Keratinocyte (primary cell): ENCODE measurements at regions not wholly inside any gene's neighbourhood (a gene's known extent, or its start where the extent isn't known, plus 50 kb on each side); places are given as distances from the start of the nearest gene placed in this dataset.

Experiments
- DNase-seq: peaks from one replicate; pipeline ENCODE4 v3.0.0-alpha.2; 2011; ENCODE audit warnings: low read depth, missing footprints, low spot score
- FAIRE-seq: peaks from 2 replicates; lab custom pipeline; 2011; peaks lifted over from hg19 to GRCh38; lab: Jason Lieb, UNC
- H2AFZ ChIP-seq: 2 replicates; pipeline ENCODE4 v1.6.0; 2012; ENCODE audit warnings: low read length, control low read depth, inconsistent platforms; ENCODE audit not compliant: control insufficient read depth
- H3K27ac ChIP-seq: 2 replicates; pipeline ENCODE4 v1.5.1; 2011; ENCODE audit warnings: low read length; ENCODE audit not compliant: control insufficient read depth, insufficient read depth
- H3K27me3 ChIP-seq: 3 replicates; pipeline ENCODE4 v1.6.0; 2011; ENCODE audit warnings: low read length; ENCODE audit not compliant: control insufficient read depth, insufficient read depth; ENCODE audit errors: extremely low read depth
- H3K36me3 ChIP-seq, 2 experiments: 2 replicates in 1 of 2; 3 replicates in 1 of 2; pipeline ENCODE4 v1.5.1; 2011; ENCODE audit warnings: low read length in 2 of 2, mild to moderate bottlenecking in 1 of 2; ENCODE audit not compliant: control insufficient read depth in 2 of 2, insufficient read depth in 2 of 2; ENCODE audit errors: extremely low read depth in 1 of 2
- H3K4me1 ChIP-seq: 3 replicates; pipeline ENCODE4 v1.5.1; 2011; ENCODE audit warnings: low read length; ENCODE audit not compliant: control insufficient read depth, insufficient read depth; ENCODE audit errors: extremely low read depth
- H3K4me2 ChIP-seq: 3 replicates; pipeline ENCODE4 v1.6.0; 2011; ENCODE audit warnings: low read depth, low read length; ENCODE audit not compliant: control insufficient read depth, insufficient read depth; ENCODE audit errors: extremely low read depth
- H3K4me3 ChIP-seq, 3 experiments: fragments of 200-600 bp in 1 of 3; sonication (generic) in 1 of 3; 2 replicates in 2 of 3; 3 replicates in 1 of 3; pipeline ENCODE4 v1.5.1; 2011 to 2016; ENCODE audit warnings: low read length in 3 of 3, mild to moderate bottlenecking in 3 of 3, control low read depth in 2 of 3, inconsistent platforms in 1 of 3, low read depth in 1 of 3, mixed read lengths in 1 of 3, mixed run types in 1 of 3, moderate library complexity in 1 of 3; ENCODE audit not compliant: control insufficient read depth in 2 of 3, insufficient read depth in 2 of 3; ENCODE audit errors: extremely low read depth in 1 of 3
- H3K79me2 ChIP-seq: 2 replicates; pipeline ENCODE4 v1.6.0; 2012; ENCODE audit warnings: low read length; ENCODE audit not compliant: control insufficient read depth, insufficient read depth
- H3K9ac ChIP-seq: 3 replicates; pipeline ENCODE4 v1.6.0; 2011; ENCODE audit warnings: low read length; ENCODE audit not compliant: control insufficient read depth, insufficient read depth; ENCODE audit errors: extremely low read depth
- H3K9me1 ChIP-seq: 3 replicates; pipeline ENCODE4 v1.6.0; 2011; ENCODE audit warnings: low read length; ENCODE audit not compliant: control insufficient read depth, insufficient read depth; ENCODE audit errors: extremely low read depth
- H3K9me3 ChIP-seq: 2 replicates; pipeline ENCODE4 v1.5.1; 2012; ENCODE audit warnings: low read depth, low read length; ENCODE audit not compliant: control insufficient read depth
- H4K20me1 ChIP-seq: 3 replicates; pipeline ENCODE4 v1.6.0; 2011; ENCODE audit warnings: low read length; ENCODE audit not compliant: control insufficient read depth, insufficient read depth; ENCODE audit errors: extremely low read depth
- EZH2 ChIP-seq: IDR thresholded peaks from one replicate; pipeline ENCODE4 v1.6.1; 2012; ENCODE audit warnings: inconsistent platforms, mild to moderate bottlenecking, low read length, moderate library complexity
- dilution Hi-C: fragments of 300-500 bp; cut with MboI; formaldehyde crosslinking; loops from one replicate; pipeline ENCODE4 v1.7.0; 2020; ENCODE audit warnings: low sequenced_read_pairs; ENCODE audit not compliant: extremely low pct_ligation_motif_present
- TF ChIP-seq, protein P1 (sequence below), 3 experiments: IDR thresholded peaks in 1 of 3; conservative IDR thresholded peaks in 1 of 3; optimal IDR thresholded peaks in 1 of 3; 2 replicates in 2 of 3; 3 replicates in 1 of 3; pipeline versions ENCODE3 to v1.5.1; 2011; ENCODE audit warnings: low read length in 3 of 3, mild to moderate bottlenecking in 3 of 3, moderate library complexity in 2 of 3, control low read depth in 1 of 3, inconsistent platforms in 1 of 3; ENCODE audit not compliant: insufficient read depth in 2 of 3; ENCODE audit errors: extremely low read depth in 1 of 3

DNA sequence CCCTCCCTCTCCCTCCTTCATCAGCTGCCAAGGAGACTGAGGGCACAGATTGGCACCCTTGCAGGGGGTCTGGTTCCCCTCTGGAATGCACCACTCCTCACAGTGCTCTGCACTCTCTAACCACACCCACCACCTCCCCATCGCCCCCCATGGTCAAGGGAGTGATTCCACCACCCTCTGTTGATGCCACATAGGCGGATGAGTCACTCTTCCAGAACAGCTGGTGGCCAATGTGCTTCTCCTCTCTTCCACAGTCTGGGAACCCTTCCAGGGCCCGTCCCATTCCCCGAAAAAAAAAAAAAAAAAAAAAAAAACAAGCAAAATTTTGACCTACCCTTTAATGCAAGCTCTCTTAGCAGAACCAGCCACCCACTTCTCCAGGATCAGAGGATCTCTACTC lies 341.3 kb upstream of the KLF3 start:
- no peak for TF ChIP-seq EZH2
- TF ChIP-seq, protein P1, sequence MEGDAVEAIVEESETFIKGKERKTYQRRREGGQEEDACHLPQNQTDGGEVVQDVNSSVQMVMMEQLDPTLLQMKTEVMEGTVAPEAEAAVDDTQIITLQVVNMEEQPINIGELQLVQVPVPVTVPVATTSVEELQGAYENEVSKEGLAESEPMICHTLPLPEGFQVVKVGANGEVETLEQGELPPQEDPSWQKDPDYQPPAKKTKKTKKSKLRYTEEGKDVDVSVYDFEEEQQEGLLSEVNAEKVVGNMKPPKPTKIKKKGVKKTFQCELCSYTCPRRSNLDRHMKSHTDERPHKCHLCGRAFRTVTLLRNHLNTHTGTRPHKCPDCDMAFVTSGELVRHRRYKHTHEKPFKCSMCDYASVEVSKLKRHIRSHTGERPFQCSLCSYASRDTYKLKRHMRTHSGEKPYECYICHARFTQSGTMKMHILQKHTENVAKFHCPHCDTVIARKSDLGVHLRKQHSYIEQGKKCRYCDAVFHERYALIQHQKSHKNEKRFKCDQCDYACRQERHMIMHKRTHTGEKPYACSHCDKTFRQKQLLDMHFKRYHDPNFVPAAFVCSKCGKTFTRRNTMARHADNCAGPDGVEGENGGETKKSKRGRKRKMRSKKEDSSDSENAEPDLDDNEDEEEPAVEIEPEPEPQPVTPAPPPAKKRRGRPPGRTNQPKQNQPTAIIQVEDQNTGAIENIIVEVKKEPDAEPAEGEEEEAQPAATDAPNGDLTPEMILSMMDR (optimal IDR thresholded peaks at IDR 0.05 in 1 of 3, IDR thresholded peaks at IDR 0.05 in 1 of 3, conservative IDR thresholded peaks at IDR 0.05 in 1 of 3; ENCODE audit: extremely low read depth in 1 of 3, insufficient read depth in 2 of 3, low read length in 3 of 3): no peak
- H3K4me3 ChIP-seq: no peak overlapping the region
- no peaks in the 10 kb centered on the region for H3K27me3 ChIP-seq
- H3K9me1 ChIP-seq: no peaks in the 10 kb centered on the region
- H3K27ac ChIP-seq: no peak overlapping the region
- no peaks in the 10 kb centered on the region for H3K36me3 ChIP-seq
- no peaks in the 10 kb centered on the region for H3K9me3 ChIP-seq
- H3K4me1 ChIP-seq: peaks cover 21% of the 10 kb centered on the region
- FAIRE-seq: no peak
- H3K4me2 ChIP-seq: no peak overlapping the region
- no peak for DNase-seq
- dilution Hi-C loops: no loop called here
- no peaks in the 10 kb centered on the region for H3K79me2 ChIP-seq
- H2AFZ ChIP-seq: no peak overlapping the region
- H4K20me1 ChIP-seq: no peaks in the 10 kb centered on the region
- no peak overlapping the region for H3K9ac ChIP-seq

DNA sequence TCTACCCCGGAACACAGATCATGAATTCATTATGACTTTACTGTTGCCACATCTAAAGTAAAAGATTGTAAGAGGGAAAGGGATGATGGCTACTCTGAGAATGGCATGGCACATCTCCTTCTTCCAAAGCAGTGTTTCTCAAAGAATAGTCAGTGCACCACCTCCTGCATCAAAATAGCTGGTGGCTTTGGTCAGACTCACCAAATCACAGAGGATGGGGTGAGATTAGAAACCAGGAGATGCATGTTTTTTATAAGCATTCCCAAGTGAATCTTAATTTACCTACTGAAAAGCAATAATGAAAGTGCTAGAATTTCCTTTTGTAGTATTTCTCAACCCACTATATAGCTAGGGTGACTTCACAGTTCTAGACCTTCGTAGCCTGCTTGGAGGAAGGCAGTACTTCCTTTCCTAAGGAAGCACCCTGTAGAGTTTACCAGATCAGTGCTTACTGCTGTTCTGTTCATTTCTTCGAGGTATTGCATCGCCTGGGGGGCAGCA lies 340.8 kb upstream of the KLF3 start:
- TF ChIP-seq, protein P1 (optimal IDR thresholded peaks at IDR 0.05 in 1 of 3, IDR thresholded peaks at IDR 0.05 in 1 of 3, conservative IDR thresholded peaks at IDR 0.05 in 1 of 3; ENCODE audit: extremely low read depth in 1 of 3, insufficient read depth in 2 of 3, low read length in 3 of 3): no peak
- TF ChIP-seq EZH2: no peak
- no peak overlapping the region for H3K4me2 ChIP-seq
- H3K9me3 ChIP-seq: no peaks in the 10 kb centered on the region
- H3K9ac ChIP-seq: no peak overlapping the region
- no peaks in the 10 kb centered on the region for H3K27me3 ChIP-seq
- H3K4me1 ChIP-seq: peaks cover 19% of the 10 kb centered on the region
- no peak overlapping the region for H3K27ac ChIP-seq
- H3K36me3 ChIP-seq: no peaks in the 10 kb centered on the region
- H3K79me2 ChIP-seq: no peaks in the 10 kb centered on the region
- no peaks in the 10 kb centered on the region for H4K20me1 ChIP-seq
- FAIRE-seq (no peak), DNase-seq (no peak)
- H3K9me1 ChIP-seq: no peaks in the 10 kb centered on the region
- no peak overlapping the region for H3K4me3 ChIP-seq
- no peak overlapping the region for H2AFZ ChIP-seq
- dilution Hi-C loops: no loop called here
